CD14-positive monocyte (primary cell): ENCODE measurements at regions not wholly inside any gene's neighbourhood (a gene's known extent, or its start where the extent isn't known, plus 50 kb on each side); places are given as distances from the start of the nearest gene placed in this dataset.

Experiments
- DNase-seq, 3 donors: peaks; one replicate each; pipeline ENCODE4 v3.0.0-alpha.2; 2011 to 2022
- H2AFZ ChIP-seq: 2 replicates; pipeline ENCODE4 v1.6.0; 2012; ENCODE audit warnings: mild to moderate bottlenecking, low read depth, low read length, inconsistent platforms; ENCODE audit not compliant: insufficient read depth, poor library complexity, severe bottlenecking
- H3K27ac ChIP-seq, 2 donors: 1 replicate in 1 of 2; 2 replicates in 1 of 2; pipeline ENCODE4 v1.5.1; 2012 to 2013; ENCODE audit warnings: low read length in 2 of 2, control low read depth in 1 of 2, inconsistent platforms in 1 of 2, low read depth in 1 of 2, mild to moderate bottlenecking in 1 of 2
- H3K27me3 ChIP-seq, 2 donors: one replicate each; pipeline versions ENCODE4 v1.6.0 to v1.6.1; 2011 to 2013; ENCODE audit warnings: low read length in 2 of 2; ENCODE audit not compliant: control insufficient read depth in 2 of 2, insufficient read depth in 2 of 2
- H3K36me3 ChIP-seq, 2 donors: replicated peaks in 1 of 2; 1 replicate in 1 of 2; 2 replicates in 1 of 2; pipeline versions ENCODE4 v1.5.1 to v1.6.1; 2012 to 2013; ENCODE audit warnings: low read length in 2 of 2, control low read depth in 1 of 2, inconsistent platforms in 1 of 2, mild to moderate bottlenecking in 1 of 2; ENCODE audit not compliant: insufficient read depth in 2 of 2, control insufficient read depth in 1 of 2
- H3K4me1 ChIP-seq, 2 donors: 1 replicate in 1 of 2; 2 replicates in 1 of 2; pipeline versions ENCODE4 v1.5.1 to v1.6.1; 2012 to 2013; ENCODE audit warnings: low read length in 2 of 2, control low read depth in 1 of 2, inconsistent platforms in 1 of 2, mild to moderate bottlenecking in 1 of 2, moderate library complexity in 1 of 2; ENCODE audit not compliant: insufficient read depth in 2 of 2, control insufficient read depth in 1 of 2
- H3K4me2 ChIP-seq: replicated peaks from 2 replicates; pipeline ENCODE3; 2012; ENCODE audit warnings: low read length, moderate library complexity, mild to moderate bottlenecking; ENCODE audit not compliant: poor library complexity, severe bottlenecking; ENCODE audit errors: extremely low read depth
- H3K4me3 ChIP-seq, 3 experiments: fragments of 200-600 bp in 1 of 3; sonication (generic) in 1 of 3; replicated peaks in 1 of 3; 1 replicate in 2 of 3; 2 replicates in 1 of 3; pipeline ENCODE4 v1.5.1; 2011 to 2013; ENCODE audit warnings: low read length in 3 of 3, mild to moderate bottlenecking in 3 of 3, control low read depth in 2 of 3, low read depth in 2 of 3, inconsistent platforms in 1 of 3, moderate library complexity in 1 of 3
- H3K79me2 ChIP-seq: 2 replicates; pipeline ENCODE4 v1.6.0; 2012; ENCODE audit warnings: mild to moderate bottlenecking, control low read depth, inconsistent platforms, low read length, moderate library complexity; ENCODE audit not compliant: insufficient read depth
- H3K9ac ChIP-seq: 2 replicates; pipeline ENCODE4 v1.6.0; 2017; ENCODE audit warnings: low read length, mild to moderate bottlenecking; ENCODE audit not compliant: insufficient read depth, poor library complexity, severe bottlenecking
- H3K9me3 ChIP-seq, 2 donors: replicated peaks in 1 of 2; 1 replicate in 1 of 2; 2 replicates in 1 of 2; pipeline versions ENCODE4 v1.5.1 to v1.6.1; 2012 to 2013; ENCODE audit warnings: low read length in 2 of 2, control low read depth in 1 of 2; ENCODE audit not compliant: control insufficient read depth in 1 of 2, insufficient read depth in 1 of 2
- H4K20me1 ChIP-seq: 2 replicates; pipeline ENCODE4 v1.6.0; 2012; ENCODE audit warnings: mild to moderate bottlenecking, low read length, control low read depth, moderate library complexity; ENCODE audit not compliant: insufficient read depth
- H3K27ac Mint-ChIP-seq, 7 donors: one replicate each; pipeline ENCODE4 v1.8.0; 2020; ENCODE audit warnings: mild to moderate bottlenecking in 7 of 7, mixed read lengths in 7 of 7, moderate library complexity in 6 of 7, inconsistent platforms in 2 of 7
- H3K27me3 Mint-ChIP-seq, 3 donors: one replicate each; pipeline ENCODE4 v1.8.0; 2021 to 2022; ENCODE audit warnings: low read depth in 3 of 3, mild to moderate bottlenecking in 3 of 3, mixed read lengths in 3 of 3, moderate library complexity in 3 of 3, inconsistent platforms in 1 of 3
- H3K36me3 Mint-ChIP-seq, 2 donors: one replicate each; pipeline ENCODE4 v1.8.0; 2020; ENCODE audit warnings: mixed read lengths in 2 of 2, inconsistent platforms in 1 of 2, mild to moderate bottlenecking in 1 of 2
- H3K4me1 Mint-ChIP-seq: one replicate; pipeline ENCODE4 v1.8.0; 2020; ENCODE audit warnings: mild to moderate bottlenecking, mixed read lengths
- H3K4me3 Mint-ChIP-seq, 2 donors: one replicate each; pipeline ENCODE4 v1.8.0; 2020; ENCODE audit warnings: mild to moderate bottlenecking in 2 of 2, mixed read lengths in 2 of 2, moderate library complexity in 1 of 2
- H3K9me3 Mint-ChIP-seq, 7 donors: one replicate each; pipeline ENCODE4 v1.8.0; 2020 to 2022; ENCODE audit warnings: mixed read lengths in 7 of 7, mild to moderate bottlenecking in 6 of 7, moderate library complexity in 6 of 7, inconsistent platforms in 2 of 7
- WGBS: methylation state at CpG from one replicate; pipeline ENCODE4 v1.1.5; 2013; ENCODE audit warnings: missing lambda C conversion rate; ENCODE audit not compliant: insufficient coverage; 5-methylcytosine and 5-hydroxymethylcytosine counted together
- intact Hi-C, 2 donors: fragments of 100-400 bp; cut with micrococcal nuclease; formaldehyde crosslinking; loops; one replicate each; pipeline versions ENCODE4 v1.15.0 to v1.15.1; 2023
- TF ChIP-seq, protein P1 (sequence below): fragments of 200-600 bp; IDR thresholded peaks from one replicate; pipeline ENCODE4 v1.8.0; 2022; ENCODE audit warnings: antibody characterized with exemption, mild to moderate bottlenecking

- TF ChIP-seq, protein P1, sequence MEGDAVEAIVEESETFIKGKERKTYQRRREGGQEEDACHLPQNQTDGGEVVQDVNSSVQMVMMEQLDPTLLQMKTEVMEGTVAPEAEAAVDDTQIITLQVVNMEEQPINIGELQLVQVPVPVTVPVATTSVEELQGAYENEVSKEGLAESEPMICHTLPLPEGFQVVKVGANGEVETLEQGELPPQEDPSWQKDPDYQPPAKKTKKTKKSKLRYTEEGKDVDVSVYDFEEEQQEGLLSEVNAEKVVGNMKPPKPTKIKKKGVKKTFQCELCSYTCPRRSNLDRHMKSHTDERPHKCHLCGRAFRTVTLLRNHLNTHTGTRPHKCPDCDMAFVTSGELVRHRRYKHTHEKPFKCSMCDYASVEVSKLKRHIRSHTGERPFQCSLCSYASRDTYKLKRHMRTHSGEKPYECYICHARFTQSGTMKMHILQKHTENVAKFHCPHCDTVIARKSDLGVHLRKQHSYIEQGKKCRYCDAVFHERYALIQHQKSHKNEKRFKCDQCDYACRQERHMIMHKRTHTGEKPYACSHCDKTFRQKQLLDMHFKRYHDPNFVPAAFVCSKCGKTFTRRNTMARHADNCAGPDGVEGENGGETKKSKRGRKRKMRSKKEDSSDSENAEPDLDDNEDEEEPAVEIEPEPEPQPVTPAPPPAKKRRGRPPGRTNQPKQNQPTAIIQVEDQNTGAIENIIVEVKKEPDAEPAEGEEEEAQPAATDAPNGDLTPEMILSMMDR, result no peak
- Histone ChIP-seq H3K9ac (no peak overlapping the region), H3K4me1 (no peaks in the 10 kb centered on the region), H3K4me2 (no peak overlapping the region), H3K36me3 (no peaks in the 10 kb centered on the region), H4K20me1 (no peaks in the 10 kb centered on the region), H3K9me3 (no peaks in the 10 kb centered on the region), H2AFZ (no peak overlapping the region), H3K27ac (no peak overlapping the region), H3K27me3 (no peaks in the 10 kb centered on the region), H3K79me2 (no peaks in the 10 kb centered on the region), H3K4me3 (no peak overlapping the region)
- no CpG with 5 or more reads among the region's 1 CpG for WGBS
- intact Hi-C loops, result no loop called here
- H3K9me3 Mint-ChIP-seq, result peaks cover 0 to 3% (median 0%) of the 10 kb centered on the region in 7 donors
- no peak overlapping the region for H3K4me3 Mint-ChIP-seq
- H3K36me3 Mint-ChIP-seq, result no peaks in the 10 kb centered on the region
- peaks cover 0 to 1% (median 0%) of the 10 kb centered on the region in 3 donors for H3K27me3 Mint-ChIP-seq
- H3K4me1 Mint-ChIP-seq, result no peaks in the 10 kb centered on the region
- no peak for DNase-seq
- H3K27ac Mint-ChIP-seq, result no peak overlapping the region
Observed at GRCh38 chr7:84654273-84654672, 459.7 kb upstream of the SEMA3A start.

GRCh38 chr7:84651876-84652275, 457.3 kb upstream of the SEMA3A start:
- Mint-ChIP-seq H3K27ac (no peak overlapping the region), H3K9me3 (peaks cover 0 to 3% (median 0%) of the 10 kb centered on the region in 7 donors), H3K4me3 (no peak overlapping the region), H3K27me3 (peaks cover 0 to 1% (median 0%) of the 10 kb centered on the region in 3 donors), H3K4me1 (no peaks in the 10 kb centered on the region), H3K36me3 (no peaks in the 10 kb centered on the region)
- no peaks in the 10 kb centered on the region for H4K20me1 ChIP-seq
- no peaks in the 10 kb centered on the region for H3K9me3 ChIP-seq
- no peak overlapping the region for H3K4me2 ChIP-seq
- H3K27ac ChIP-seq, result no peak overlapping the region
- TF ChIP-seq, protein P1, result no peak
- no peaks in the 10 kb centered on the region for H3K4me1 ChIP-seq
- H3K9ac ChIP-seq, result no peak overlapping the region
- intact Hi-C loops, result no loop called here
- H3K79me2 ChIP-seq, result no peaks in the 10 kb centered on the region
- DNase-seq, result no peak
- no peaks in the 10 kb centered on the region for H3K36me3 ChIP-seq
- H3K27me3 ChIP-seq, result no peaks in the 10 kb centered on the region
- H3K4me3 ChIP-seq, result no peak overlapping the region
- WGBS, result 80% methylated on average over 1 of the region's 3 CpGs
- H2AFZ ChIP-seq, result no peak overlapping the region
